ENCODE measurements at regions not wholly inside any gene's neighbourhood (a gene's known extent, or its start where the extent isn't known, plus 50 kb on each side); places are given as distances from the start of the nearest gene placed in this dataset.

- TF ChIP-seq ZNF621 (tag by site-specific recombination; IDR thresholded peaks at IDR 0.05) (no peak), ZNF585B (tag by site-specific recombination; IDR thresholded peaks at IDR 0.05) (no peak), ZNF175 (tag by site-specific recombination; IDR thresholded peaks at IDR 0.05) (no peak), GLIS2 (tag by site-specific recombination; IDR thresholded peaks at IDR 0.05) (no peak), KLF8 (tag by site-specific recombination; IDR thresholded peaks at IDR 0.05) (no peak), ZNF433 (tag by site-specific recombination; IDR thresholded peaks at IDR 0.05; ENCODE audit: low read depth) (no peak)
These were observed 189.3 kb upstream of the CRY1 start (continued) for GRCh38 chr12:107282628-107283027.

DNA sequence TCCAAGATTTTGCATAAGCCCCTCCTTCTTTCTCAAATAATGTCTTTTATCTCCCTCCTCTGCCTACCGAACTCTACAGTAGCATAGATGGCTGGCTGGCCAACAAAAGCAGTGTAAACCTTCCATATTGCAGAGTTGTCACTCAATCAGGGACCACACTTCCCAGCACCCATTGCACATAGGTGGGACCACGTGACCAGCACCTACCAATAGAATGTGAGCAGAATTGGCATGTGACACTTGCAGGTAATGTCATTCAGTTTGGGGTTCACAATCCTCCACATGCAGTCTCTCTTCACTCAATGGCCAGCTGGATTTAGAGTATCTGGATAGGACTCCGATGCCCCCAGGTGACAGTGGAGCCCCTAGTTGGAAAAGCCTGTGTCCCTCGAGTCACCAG, 190.3 kb upstream of the CRY1 start:
- Histone ChIP-seq H3K27ac (ENCODE audit: extremely low read depth, low read depth, low read length) (no peak overlapping the region), H3K4me1 (ENCODE audit: control insufficient read depth, insufficient read depth, low read length) (no peaks in the 10 kb centered on the region), H3K9me3 (ENCODE audit: control insufficient read depth, insufficient read depth, low read depth, low read length) (no peaks in the 10 kb centered on the region), H3K4me3 (ENCODE audit: low read depth, low read length) (no peak overlapping the region), H3K36me3 (ENCODE audit: control insufficient read depth in 2 of 2, insufficient read depth in 1 of 2, low read length in 2 of 2) (no peaks in the 10 kb centered on the region)
- CTCF ChIA-PET: interaction anchor here (0.6 kb wide), 1 partner anchor 272 kb away, joined by 4 read pairs; no protein-coding TSS in a partner anchor
- POLR2A ChIA-PET: no interaction called here
- no peak for TF ChIP-seq TRIM28 (IDR thresholded peaks at IDR 0.05; ENCODE audit: borderline replicate concordance, low read length)
- no peak for TF ChIP-seq ZNF843 (tag by site-specific recombination; IDR thresholded peaks at IDR 0.05)
- TF ChIP-seq ZNF501 (tag by site-specific recombination; IDR thresholded peaks at IDR 0.05): no peak
- TF ChIP-seq KLF7 (tag by site-specific recombination; IDR thresholded peaks at IDR 0.05; ENCODE audit: borderline replicate concordance): no peak
- no peak for TF ChIP-seq ZNF169 (tag by site-specific recombination; IDR thresholded peaks at IDR 0.05)
- TF ChIP-seq, protein P1, sequence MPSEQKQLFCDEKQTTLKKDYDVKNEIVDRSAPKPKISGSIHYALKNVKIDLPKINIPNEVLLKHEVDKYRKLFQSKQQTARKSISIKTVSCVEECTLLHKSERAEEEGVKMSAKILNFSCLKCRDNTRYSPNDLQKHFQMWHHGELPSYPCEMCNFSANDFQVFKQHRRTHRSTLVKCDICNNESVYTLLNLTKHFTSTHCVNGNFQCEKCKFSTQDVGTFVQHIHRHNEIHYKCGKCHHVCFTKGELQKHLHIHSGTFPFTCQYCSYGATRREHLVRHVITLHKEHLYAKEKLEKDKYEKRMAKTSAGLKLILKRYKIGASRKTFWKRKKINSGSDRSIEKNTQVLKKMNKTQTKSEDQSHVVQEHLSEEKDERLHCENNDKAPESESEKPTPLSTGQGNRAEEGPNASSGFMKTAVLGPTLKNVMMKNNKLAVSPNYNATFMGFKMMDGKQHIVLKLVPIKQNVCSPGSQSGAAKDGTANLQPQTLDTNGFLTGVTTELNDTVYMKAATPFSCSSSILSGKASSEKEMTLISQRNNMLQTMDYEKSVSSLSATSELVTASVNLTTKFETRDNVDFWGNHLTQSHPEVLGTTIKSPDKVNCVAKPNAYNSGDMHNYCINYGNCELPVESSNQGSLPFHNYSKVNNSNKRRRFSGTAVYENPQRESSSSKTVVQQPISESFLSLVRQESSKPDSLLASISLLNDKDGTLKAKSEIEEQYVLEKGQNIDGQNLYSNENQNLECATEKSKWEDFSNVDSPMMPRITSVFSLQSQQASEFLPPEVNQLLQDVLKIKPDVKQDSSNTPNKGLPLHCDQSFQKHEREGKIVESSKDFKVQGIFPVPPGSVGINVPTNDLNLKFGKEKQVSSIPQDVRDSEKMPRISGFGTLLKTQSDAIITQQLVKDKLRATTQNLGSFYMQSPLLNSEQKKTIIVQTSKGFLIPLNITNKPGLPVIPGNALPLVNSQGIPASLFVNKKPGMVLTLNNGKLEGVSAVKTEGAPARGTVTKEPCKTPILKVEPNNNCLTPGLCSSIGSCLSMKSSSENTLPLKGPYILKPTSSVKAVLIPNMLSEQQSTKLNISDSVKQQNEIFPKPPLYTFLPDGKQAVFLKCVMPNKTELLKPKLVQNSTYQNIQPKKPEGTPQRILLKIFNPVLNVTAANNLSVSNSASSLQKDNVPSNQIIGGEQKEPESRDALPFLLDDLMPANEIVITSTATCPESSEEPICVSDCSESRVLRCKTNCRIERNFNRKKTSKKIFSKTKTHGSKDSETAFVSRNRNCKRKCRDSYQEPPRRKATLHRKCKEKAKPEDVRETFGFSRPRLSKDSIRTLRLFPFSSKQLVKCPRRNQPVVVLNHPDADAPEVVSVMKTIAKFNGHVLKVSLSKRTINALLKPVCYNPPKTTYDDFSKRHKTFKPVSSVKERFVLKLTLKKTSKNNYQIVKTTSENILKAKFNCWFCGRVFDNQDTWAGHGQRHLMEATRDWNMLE (tag by site-specific recombination; conservative IDR thresholded peaks at IDR 0.05; ENCODE audit: low read depth): no peak
- TF ChIP-seq, protein P2, sequence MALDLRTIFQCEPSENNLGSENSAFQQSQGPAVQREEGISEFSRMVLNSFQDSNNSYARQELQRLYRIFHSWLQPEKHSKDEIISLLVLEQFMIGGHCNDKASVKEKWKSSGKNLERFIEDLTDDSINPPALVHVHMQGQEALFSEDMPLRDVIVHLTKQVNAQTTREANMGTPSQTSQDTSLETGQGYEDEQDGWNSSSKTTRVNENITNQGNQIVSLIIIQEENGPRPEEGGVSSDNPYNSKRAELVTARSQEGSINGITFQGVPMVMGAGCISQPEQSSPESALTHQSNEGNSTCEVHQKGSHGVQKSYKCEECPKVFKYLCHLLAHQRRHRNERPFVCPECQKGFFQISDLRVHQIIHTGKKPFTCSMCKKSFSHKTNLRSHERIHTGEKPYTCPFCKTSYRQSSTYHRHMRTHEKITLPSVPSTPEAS (tag by site-specific recombination; IDR thresholded peaks at IDR 0.05): no peak
- no peak for TF ChIP-seq ZEB2 (tag by site-specific recombination; IDR thresholded peaks at IDR 0.05)
- TF ChIP-seq, protein P3, sequence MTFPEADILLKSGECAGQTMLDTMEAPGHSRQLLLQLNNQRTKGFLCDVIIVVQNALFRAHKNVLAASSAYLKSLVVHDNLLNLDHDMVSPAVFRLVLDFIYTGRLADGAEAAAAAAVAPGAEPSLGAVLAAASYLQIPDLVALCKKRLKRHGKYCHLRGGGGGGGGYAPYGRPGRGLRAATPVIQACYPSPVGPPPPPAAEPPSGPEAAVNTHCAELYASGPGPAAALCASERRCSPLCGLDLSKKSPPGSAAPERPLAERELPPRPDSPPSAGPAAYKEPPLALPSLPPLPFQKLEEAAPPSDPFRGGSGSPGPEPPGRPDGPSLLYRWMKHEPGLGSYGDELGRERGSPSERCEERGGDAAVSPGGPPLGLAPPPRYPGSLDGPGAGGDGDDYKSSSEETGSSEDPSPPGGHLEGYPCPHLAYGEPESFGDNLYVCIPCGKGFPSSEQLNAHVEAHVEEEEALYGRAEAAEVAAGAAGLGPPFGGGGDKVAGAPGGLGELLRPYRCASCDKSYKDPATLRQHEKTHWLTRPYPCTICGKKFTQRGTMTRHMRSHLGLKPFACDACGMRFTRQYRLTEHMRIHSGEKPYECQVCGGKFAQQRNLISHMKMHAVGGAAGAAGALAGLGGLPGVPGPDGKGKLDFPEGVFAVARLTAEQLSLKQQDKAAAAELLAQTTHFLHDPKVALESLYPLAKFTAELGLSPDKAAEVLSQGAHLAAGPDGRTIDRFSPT (tag by site-specific recombination; IDR thresholded peaks at IDR 0.05): no peak
- no peak for TF ChIP-seq ZNF785 (tag by site-specific recombination; IDR thresholded peaks at IDR 0.05)
- TF ChIP-seq GLIS1 (tag by site-specific recombination; IDR thresholded peaks at IDR 0.05): no peak
- TF ChIP-seq, protein P4, sequence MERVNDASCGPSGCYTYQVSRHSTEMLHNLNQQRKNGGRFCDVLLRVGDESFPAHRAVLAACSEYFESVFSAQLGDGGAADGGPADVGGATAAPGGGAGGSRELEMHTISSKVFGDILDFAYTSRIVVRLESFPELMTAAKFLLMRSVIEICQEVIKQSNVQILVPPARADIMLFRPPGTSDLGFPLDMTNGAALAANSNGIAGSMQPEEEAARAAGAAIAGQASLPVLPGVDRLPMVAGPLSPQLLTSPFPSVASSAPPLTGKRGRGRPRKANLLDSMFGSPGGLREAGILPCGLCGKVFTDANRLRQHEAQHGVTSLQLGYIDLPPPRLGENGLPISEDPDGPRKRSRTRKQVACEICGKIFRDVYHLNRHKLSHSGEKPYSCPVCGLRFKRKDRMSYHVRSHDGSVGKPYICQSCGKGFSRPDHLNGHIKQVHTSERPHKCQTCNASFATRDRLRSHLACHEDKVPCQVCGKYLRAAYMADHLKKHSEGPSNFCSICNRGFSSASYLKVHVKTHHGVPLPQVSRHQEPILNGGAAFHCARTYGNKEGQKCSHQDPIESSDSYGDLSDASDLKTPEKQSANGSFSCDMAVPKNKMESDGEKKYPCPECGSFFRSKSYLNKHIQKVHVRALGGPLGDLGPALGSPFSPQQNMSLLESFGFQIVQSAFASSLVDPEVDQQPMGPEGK (tag by site-specific recombination; IDR thresholded peaks at IDR 0.05): no peak
- no peak for TF ChIP-seq ZNF585B (tag by site-specific recombination; IDR thresholded peaks at IDR 0.05)
